Stomach (tissue), 8 donors: ENCODE measurements at regions not wholly inside any gene's neighbourhood (a gene's known extent, or its start where the extent isn't known, plus 50 kb on each side); places are given as distances from the start of the nearest gene placed in this dataset.

Experiments used
- DNase-seq, 2 donors: peaks; one replicate each; pipeline versions ENCODE4 v3.0.0 to v3.0.0-alpha.2; 2013 to 2019
- H3K27ac ChIP-seq, 5 donors: fragments of 200-600 bp in 4 of 5; sonication (generic) in 4 of 5; one replicate each; pipeline ENCODE4 v1.5.1; 2013 to 2019; ENCODE audit warnings: mild to moderate bottlenecking in 1 of 5, moderate library complexity in 1 of 5
- H3K27me3 ChIP-seq, 3 donors: fragments of 200-600 bp; sonication (generic); one replicate each; pipeline ENCODE4 v1.5.1; 2017 to 2019; ENCODE audit warnings: mixed run types in 1 of 3
- H3K36me3 ChIP-seq, 4 donors: fragments of 200-600 bp; sonication (generic); 1 replicate in 3 of 4; 2 replicates in 1 of 4; pipeline ENCODE4 v1.5.1; 2016 to 2019
- H3K4me1 ChIP-seq, 4 donors: fragments of 200-600 bp; sonication (generic); one replicate each; pipeline ENCODE4 v1.5.1; 2016 to 2019
- H3K4me3 ChIP-seq, 4 donors: fragments of 200-600 bp; sonication (generic) in 3 of 4; one replicate each; pipeline ENCODE4 v1.5.1; 2016 to 2019; ENCODE audit warnings: mild to moderate bottlenecking in 1 of 4
- H3K9me3 ChIP-seq, 4 donors: fragments of 200-600 bp; sonication (generic); one replicate each; pipeline ENCODE4 v1.5.1; 2016 to 2019
- EP300 ChIP-seq: sonication (generic); formaldehyde crosslinking; IDR thresholded peaks from one replicate; pipeline ENCODE4 v1.6.1; 2017; ENCODE audit warnings: antibody characterized with exemption
- POLR2A ChIP-seq, 4 donors: fragments of 450-650 bp; IDR thresholded peaks; one replicate each; pipeline ENCODE4 v1.6.1; 2016; ENCODE audit warnings: antibody characterized with exemption in 4 of 4, control low read depth in 2 of 4, mild to moderate bottlenecking in 1 of 4, moderate library complexity in 1 of 4
- POLR2AphosphoS5 ChIP-seq, 3 donors: sonication (generic); formaldehyde crosslinking; IDR thresholded peaks; one replicate each; pipeline ENCODE4 v1.6.1; 2016; ENCODE audit warnings: antibody characterized with exemption in 3 of 3
- WGBS, 5 donors: extraction: QIAGEN DNeasy Blood & Tissue Kit in 3 of 5; methylation state at CpG; one replicate each; pipeline versions ENCODE4 v1.1.5 to v1.1.7; 2013 to 2018; 5-methylcytosine and 5-hydroxymethylcytosine counted together
- intact Hi-C: fragments of 100-400 bp; cut with DNase I; formaldehyde crosslinking; loops from one replicate; pipeline ENCODE4 v1.15.1; 2023; ENCODE audit warnings: low total_unique reads
- TF ChIP-seq, protein P1 (sequence below), 7 experiments: fragments of 450-650 bp in 4 of 7; fragments of 200-600 bp in 3 of 7; sonication (generic) in 3 of 7; IDR thresholded peaks; one replicate each; pipeline ENCODE4 v1.5.1; 2016 to 2019; ENCODE audit warnings: antibody characterized with exemption in 7 of 7, control low read depth in 2 of 7, mild to moderate bottlenecking in 1 of 7
- donor health status: healthy with polysubstance abuse.
- donor health status: Bipolar disorder and iron deficiency.
- donor health status: healthy.

DNA sequence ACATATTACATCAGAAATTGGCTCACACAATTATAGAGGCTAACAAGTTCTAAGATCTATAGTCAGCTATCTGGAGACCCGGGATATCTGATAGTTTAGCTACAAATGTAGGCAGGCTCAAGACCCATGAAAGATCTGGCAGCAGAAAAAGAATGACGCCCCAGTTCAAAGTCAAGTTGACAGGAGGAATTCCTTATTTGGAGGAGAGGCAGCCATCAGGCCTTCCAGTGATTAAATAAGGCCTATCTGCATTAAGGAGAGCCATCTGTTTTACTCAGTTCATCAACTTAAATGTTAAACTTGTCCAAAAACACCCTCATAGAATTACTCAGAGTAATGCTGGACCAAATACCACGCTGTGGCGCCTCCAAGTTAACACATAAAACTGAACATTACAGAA is 1402.6 kb downstream of the FAM181B start:
- no peak overlapping the region for H3K27ac ChIP-seq
- no peaks in the 10 kb centered on the region for H3K4me1 ChIP-seq
- no peaks in the 10 kb centered on the region for H3K36me3 ChIP-seq
- intact Hi-C loops, result no loop called here
- H3K27me3 ChIP-seq, result no peaks in the 10 kb centered on the region
- WGBS, 5 donors, result 59 to 84% (median 77%) methylated on average over 4 of the region's 4 CpGs
- H3K4me3 ChIP-seq, result no peak overlapping the region
- H3K9me3 ChIP-seq, result no peaks in the 10 kb centered on the region
- no peak for TF ChIP-seq EP300
- TF ChIP-seq POLR2AphosphoS5 (IDR thresholded peaks at IDR 0.05), result no peak
- TF ChIP-seq, protein P1, sequence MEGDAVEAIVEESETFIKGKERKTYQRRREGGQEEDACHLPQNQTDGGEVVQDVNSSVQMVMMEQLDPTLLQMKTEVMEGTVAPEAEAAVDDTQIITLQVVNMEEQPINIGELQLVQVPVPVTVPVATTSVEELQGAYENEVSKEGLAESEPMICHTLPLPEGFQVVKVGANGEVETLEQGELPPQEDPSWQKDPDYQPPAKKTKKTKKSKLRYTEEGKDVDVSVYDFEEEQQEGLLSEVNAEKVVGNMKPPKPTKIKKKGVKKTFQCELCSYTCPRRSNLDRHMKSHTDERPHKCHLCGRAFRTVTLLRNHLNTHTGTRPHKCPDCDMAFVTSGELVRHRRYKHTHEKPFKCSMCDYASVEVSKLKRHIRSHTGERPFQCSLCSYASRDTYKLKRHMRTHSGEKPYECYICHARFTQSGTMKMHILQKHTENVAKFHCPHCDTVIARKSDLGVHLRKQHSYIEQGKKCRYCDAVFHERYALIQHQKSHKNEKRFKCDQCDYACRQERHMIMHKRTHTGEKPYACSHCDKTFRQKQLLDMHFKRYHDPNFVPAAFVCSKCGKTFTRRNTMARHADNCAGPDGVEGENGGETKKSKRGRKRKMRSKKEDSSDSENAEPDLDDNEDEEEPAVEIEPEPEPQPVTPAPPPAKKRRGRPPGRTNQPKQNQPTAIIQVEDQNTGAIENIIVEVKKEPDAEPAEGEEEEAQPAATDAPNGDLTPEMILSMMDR (IDR thresholded peaks at IDR 0.05), result no peak
- no peak for TF ChIP-seq POLR2A (IDR thresholded peaks at IDR 0.05)
- no peak for DNase-seq

DNA sequence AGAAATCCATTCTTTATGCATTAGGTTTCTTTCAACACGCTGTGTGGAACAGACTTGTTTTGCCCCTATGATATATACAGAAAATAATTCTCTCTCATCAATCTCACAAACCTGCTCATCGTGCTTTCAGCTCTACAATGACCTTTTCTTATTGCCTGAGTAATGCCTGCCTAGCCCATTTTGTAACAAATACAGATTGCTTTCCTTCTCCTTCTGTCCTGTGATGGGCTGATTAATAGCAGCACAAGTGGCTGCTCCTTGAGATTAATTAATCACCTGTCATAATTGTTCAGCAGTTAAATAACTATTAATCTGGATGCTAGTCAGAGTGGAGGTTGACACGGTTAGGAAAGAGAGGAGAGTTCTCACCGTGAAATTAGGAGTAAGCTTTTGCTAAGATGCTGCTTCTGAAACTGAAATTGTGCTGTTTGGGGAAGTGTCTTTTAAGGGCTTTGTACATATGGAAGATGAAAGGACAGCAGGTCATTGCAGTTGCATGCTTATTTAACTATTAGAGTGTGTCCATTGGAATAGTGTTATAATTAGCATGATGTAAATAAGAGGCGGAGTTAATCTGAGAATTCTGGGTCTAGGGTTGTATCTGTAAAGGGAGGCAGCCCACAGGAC is 1430.5 kb downstream of the FAM181B start:
- H3K4me3 ChIP-seq, result no peak overlapping the region
- TF ChIP-seq POLR2AphosphoS5 (IDR thresholded peaks at IDR 0.05) (no peak), EP300 (no peak), POLR2A (IDR thresholded peaks at IDR 0.05) (no peak)
- TF ChIP-seq, protein P1 (IDR thresholded peaks at IDR 0.05), result no peak
- no peaks in the 10 kb centered on the region for H3K4me1 ChIP-seq
- intact Hi-C loops, result no loop called here
- DNase-seq, result no peak
- H3K36me3 ChIP-seq, result no peaks in the 10 kb centered on the region
- H3K27ac ChIP-seq, result no peak overlapping the region
- WGBS, 5 donors, result 49 to 77% (median 69%) methylated on average over 5 of the region's 5 CpGs
- H3K9me3 ChIP-seq, result no peaks in the 10 kb centered on the region
- no peaks in the 10 kb centered on the region for H3K27me3 ChIP-seq

DNA sequence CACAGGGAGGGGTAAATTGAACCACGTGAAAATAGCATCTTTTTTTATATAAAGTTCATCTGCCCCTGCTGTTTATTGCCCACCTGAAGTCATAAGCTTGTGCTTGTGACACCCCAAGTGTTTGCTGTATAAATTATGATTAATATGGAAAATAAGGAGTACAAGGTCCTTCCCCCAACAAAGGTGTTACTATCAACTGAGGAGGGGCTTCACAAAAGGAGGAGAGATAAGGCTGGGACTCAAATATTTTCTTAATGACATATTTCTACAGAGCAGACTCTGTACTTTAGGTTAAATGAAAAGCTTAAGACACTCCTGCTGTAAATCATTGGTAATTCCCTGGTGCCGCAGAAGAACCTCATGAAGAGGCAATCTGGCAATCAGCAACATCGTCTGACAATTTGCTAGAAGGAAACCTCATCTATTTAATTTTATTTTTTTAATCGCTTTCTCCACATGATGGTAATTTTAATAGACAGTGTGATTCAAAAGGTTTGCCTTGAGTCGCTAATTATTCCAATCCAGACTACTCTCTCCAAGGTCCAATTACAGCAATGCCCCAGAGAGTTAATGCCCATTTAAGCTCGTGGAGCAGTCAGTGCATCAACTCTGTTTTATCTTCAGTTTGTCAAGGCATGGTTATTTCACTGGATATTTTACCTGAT is 1432.4 kb downstream of the FAM181B start:
- Histone ChIP-seq H3K4me1 (no peaks in the 10 kb centered on the region), H3K9me3 (no peaks in the 10 kb centered on the region), H3K36me3 (no peaks in the 10 kb centered on the region), H3K4me3 (no peak overlapping the region), H3K27ac (no peak overlapping the region), H3K27me3 (no peaks in the 10 kb centered on the region)
- 57 to 68% (median 60%) methylated on average over 6 of the region's 6 CpGs for WGBS, 5 donors
- intact Hi-C loops, result no loop called here
- TF ChIP-seq POLR2A (IDR thresholded peaks at IDR 0.05) (no peak), POLR2AphosphoS5 (IDR thresholded peaks at IDR 0.05) (no peak), EP300 (no peak)
- TF ChIP-seq, protein P1 (IDR thresholded peaks at IDR 0.05), result no peak
- DNase-seq, result peak in 1 of 2 donors; percentile 2

DNA sequence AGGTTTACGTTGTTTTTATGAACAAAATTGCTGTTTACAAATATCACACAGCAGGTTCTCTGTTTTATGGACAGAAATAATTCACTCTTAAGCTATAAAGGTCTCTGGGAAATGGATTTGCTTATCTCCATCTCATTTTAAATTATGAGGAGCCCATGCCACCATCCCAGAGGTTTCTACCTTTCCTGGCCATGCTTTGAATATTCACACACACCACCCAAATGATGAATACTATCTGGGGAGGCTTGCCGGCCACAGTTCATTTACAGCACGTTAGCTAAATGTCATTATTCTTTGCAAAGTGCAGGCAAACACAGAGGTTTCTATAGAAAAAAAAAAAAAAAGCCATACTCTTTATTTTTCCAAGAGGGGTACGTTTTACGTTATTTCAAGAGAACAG is 1446.7 kb downstream of the FAM181B start:
- H3K27ac ChIP-seq, result no peak overlapping the region
- H3K4me3 ChIP-seq, result no peak overlapping the region
- no peaks in the 10 kb centered on the region for H3K27me3 ChIP-seq
- no peaks in the 10 kb centered on the region for H3K36me3 ChIP-seq
- no peak for DNase-seq
- peaks cover 0 to 28% (median 24%) of the 10 kb centered on the region in 4 donors for H3K9me3 ChIP-seq
- no peaks in the 10 kb centered on the region for H3K4me1 ChIP-seq
- intact Hi-C loops, result no loop called here
- WGBS, 5 donors, result 35 to 49% (median 41%) methylated on average over 5 of the region's 5 CpGs
- TF ChIP-seq, protein P1 (IDR thresholded peaks at IDR 0.05), result no peak
- no peak for TF ChIP-seq POLR2AphosphoS5 (IDR thresholded peaks at IDR 0.05)
- TF ChIP-seq POLR2A (IDR thresholded peaks at IDR 0.05), result no peak
- TF ChIP-seq EP300, result no peak
